AG04450 (cell line): ENCODE measurements at regions not wholly inside any gene's neighbourhood (a gene's known extent, or its start where the extent isn't known, plus 50 kb on each side); places are given as distances from the start of the nearest gene placed in this dataset.

Experiments used
- CTCF ChIA-PET: fragments of 300-600, 350-600 bp; formaldehyde crosslinking; extraction: SDS; loops from one replicate; lab custom pipeline; 2022; ENCODE audit warnings: antibody characterized with exemption, inconsistent platforms; lab: Charles Lee
- POLR2A ChIA-PET: fragments of 350-600 bp; formaldehyde crosslinking; extraction: SDS; loops from one replicate; lab custom pipeline; 2021; ENCODE audit warnings: antibody characterized with exemption, inconsistent platforms; lab: Yijun Ruan, JAX
- DNase-seq: peaks from one replicate; pipeline ENCODE4 v3.0.0-alpha.2; 2011; ENCODE audit warnings: low read depth, low spot score
- H3K27ac ChIP-seq: one replicate; pipeline ENCODE4 v1.5.1; 2012; ENCODE audit warnings: low read depth, low read length, control low read depth
- H3K27me3 ChIP-seq: one replicate; pipeline ENCODE4 v1.6.0; 2012; ENCODE audit warnings: low read length; ENCODE audit not compliant: control insufficient read depth, insufficient read depth
- H3K4me3 ChIP-seq: 2 replicates; pipeline ENCODE4 v1.5.1; 2011; ENCODE audit warnings: mild to moderate bottlenecking, low read depth, low read length, control low read depth
- H3K9me3 ChIP-seq: 2 replicates; pipeline ENCODE4 v1.5.1; 2012; ENCODE audit warnings: low read length; ENCODE audit not compliant: control insufficient read depth, insufficient read depth
- CTCF ChIP-seq: IDR thresholded peaks from 2 replicates; pipeline ENCODE4 v1.5.1; 2011; ENCODE audit warnings: low read depth, low read length, control low read depth, inconsistent platforms

- DNase-seq: no peak
- Histone ChIP-seq H3K9me3 (no peaks in the 10 kb centered on the region), H3K27ac (no peak overlapping the region), H3K27me3 (no peaks in the 10 kb centered on the region), H3K4me3 (no peak overlapping the region)
- ChIA-PET CTCF (no interaction called here), POLR2A (no interaction called here)
- no peak for TF ChIP-seq CTCF
These were observed 289.5 kb downstream of the SMARCA1 start for GRCh38 chrX:129233786-129234185.

- Histone ChIP-seq H3K9me3 (no peaks in the 10 kb centered on the region), H3K27me3 (no peaks in the 10 kb centered on the region), H3K4me3 (no peak overlapping the region), H3K27ac (no peak overlapping the region)
- ChIA-PET POLR2A (no interaction called here), CTCF (no interaction called here)
- no peak for TF ChIP-seq CTCF
- no peak for DNase-seq
These were observed 292.3 kb downstream of the SMARCA1 start for GRCh38 chrX:129230850-129231512.

- ChIA-PET POLR2A (no interaction called here), CTCF (no interaction called here)
These were observed 293.1 kb downstream of the SMARCA1 start for GRCh38 chrX:129230168-129230567.

GRCh38 chrX:129227366-129227765 lies 295.9 kb downstream of the SMARCA1 start:
- Histone ChIP-seq H3K27ac (no peak overlapping the region), H3K9me3 (no peaks in the 10 kb centered on the region), H3K27me3 (no peaks in the 10 kb centered on the region), H3K4me3 (no peak overlapping the region)
- ChIA-PET POLR2A (no interaction called here), CTCF (no interaction called here)
- TF ChIP-seq CTCF: no peak
- DNase-seq: no peak

More at GRCh38 chrX:129230168-129230567, 293.1 kb downstream of the SMARCA1 start:
- H3K27me3 ChIP-seq: no peaks in the 10 kb centered on the region
- H3K4me3 ChIP-seq: no peak overlapping the region
- H3K9me3 ChIP-seq: no peaks in the 10 kb centered on the region
- H3K27ac ChIP-seq: no peak overlapping the region
- TF ChIP-seq CTCF: no peak
- no peak for DNase-seq

GRCh38 chrX:129193357-129193756 lies 329.9 kb downstream of the SMARCA1 start:
- DNase-seq: no peak
- TF ChIP-seq CTCF: no peak
- ChIA-PET POLR2A (no interaction called here), CTCF (no interaction called here)
- Histone ChIP-seq H3K27me3 (no peaks in the 10 kb centered on the region), H3K9me3 (no peaks in the 10 kb centered on the region), H3K4me3 (no peak overlapping the region), H3K27ac (no peak overlapping the region)
